ENCODE measurements at regions not wholly inside any gene's neighbourhood (a gene's known extent, or its start where the extent isn't known, plus 50 kb on each side); places are given as distances from the start of the nearest gene placed in this dataset.

GRCh38 chr4:12636191-12636590, 847.9 kb downstream of the RAB28 start:
- Histone ChIP-seq H3K9me3 (ENCODE audit: control insufficient read depth, low read depth, low read length) (no peaks in the 10 kb centered on the region), H3K36me3 (ENCODE audit: control insufficient read depth in 2 of 2, extremely low read depth in 1 of 2, insufficient read depth in 2 of 2, low read length in 2 of 2) (no peaks in the 10 kb centered on the region), H3K9me1 (ENCODE audit: control insufficient read depth, extremely low read depth, insufficient read depth, low read length) (no peaks in the 10 kb centered on the region), H3K4me2 (ENCODE audit: control insufficient read depth, extremely low read depth, insufficient read depth, low read depth, low read length) (no peak overlapping the region), H3K27ac (ENCODE audit: control insufficient read depth, insufficient read depth, low read length) (no peak overlapping the region), H3K79me2 (ENCODE audit: control insufficient read depth, insufficient read depth, low read length) (no peaks in the 10 kb centered on the region), H2AFZ (ENCODE audit: control insufficient read depth, low read length) (no peak overlapping the region), H3K9ac (ENCODE audit: control insufficient read depth, extremely low read depth, insufficient read depth, low read length) (no peak overlapping the region), H3K4me3 (ENCODE audit: control insufficient read depth in 2 of 3, extremely low read depth in 1 of 3, insufficient read depth in 2 of 3, low read depth in 1 of 3, low read length in 3 of 3) (no peak overlapping the region), H3K4me1 (ENCODE audit: control insufficient read depth, extremely low read depth, insufficient read depth, low read length) (no peaks in the 10 kb centered on the region), H4K20me1 (ENCODE audit: control insufficient read depth, extremely low read depth, insufficient read depth, low read length) (no peaks in the 10 kb centered on the region), H3K27me3 (ENCODE audit: control insufficient read depth, extremely low read depth, insufficient read depth, low read length) (no peaks in the 10 kb centered on the region)
- FAIRE-seq (no peak), DNase-seq (ENCODE audit: low read depth, low spot score) (no peak)
- dilution Hi-C loops (cut with MboI; ENCODE audit: extremely low pct_ligation_motif_present, low sequenced_read_pairs) = no loop called here
- no peak for TF ChIP-seq CTCF (optimal IDR thresholded peaks at IDR 0.05 in 1 of 3, IDR thresholded peaks at IDR 0.05 in 1 of 3, conservative IDR thresholded peaks at IDR 0.05 in 1 of 3; ENCODE audit: extremely low read depth in 1 of 3, insufficient read depth in 2 of 3, low read length in 3 of 3)
- no peak for TF ChIP-seq EZH2 (IDR thresholded peaks at IDR 0.05; ENCODE audit: low read length)

DNA sequence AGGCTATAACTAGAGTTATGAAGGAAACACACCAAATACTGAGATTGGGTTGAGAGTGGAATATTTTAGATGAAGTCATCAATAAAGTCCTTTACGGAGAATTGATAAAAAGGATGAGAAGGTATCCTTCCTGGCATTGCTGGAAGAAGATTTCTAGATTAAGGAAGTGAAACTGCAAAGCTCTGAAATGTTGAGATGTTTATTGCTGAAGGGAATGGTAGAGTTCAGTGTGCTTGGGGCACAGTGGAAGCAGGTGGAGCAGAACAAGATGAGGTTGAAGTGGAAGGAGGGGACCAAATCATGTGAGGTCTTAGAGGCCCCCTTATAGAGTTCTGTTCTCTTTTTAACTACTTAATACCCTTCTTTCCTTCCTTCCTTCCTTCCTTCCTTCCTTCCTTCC, 848.5 kb downstream of the RAB28 start:
- no peak for DNase-seq (ENCODE audit: low read depth, low spot score)
- Histone ChIP-seq H3K9me1 (ENCODE audit: control insufficient read depth, extremely low read depth, insufficient read depth, low read length) (no peaks in the 10 kb centered on the region), H3K9me3 (ENCODE audit: control insufficient read depth, low read depth, low read length) (no peaks in the 10 kb centered on the region), H4K20me1 (ENCODE audit: control insufficient read depth, extremely low read depth, insufficient read depth, low read length) (no peaks in the 10 kb centered on the region), H3K4me2 (ENCODE audit: control insufficient read depth, extremely low read depth, insufficient read depth, low read depth, low read length) (no peak overlapping the region), H3K79me2 (ENCODE audit: control insufficient read depth, insufficient read depth, low read length) (no peaks in the 10 kb centered on the region), H3K9ac (ENCODE audit: control insufficient read depth, extremely low read depth, insufficient read depth, low read length) (no peak overlapping the region), H3K4me1 (ENCODE audit: control insufficient read depth, extremely low read depth, insufficient read depth, low read length) (no peaks in the 10 kb centered on the region), H3K4me3 (ENCODE audit: control insufficient read depth in 2 of 3, extremely low read depth in 1 of 3, insufficient read depth in 2 of 3, low read depth in 1 of 3, low read length in 3 of 3) (no peak overlapping the region), H2AFZ (ENCODE audit: control insufficient read depth, low read length) (no peak overlapping the region), H3K27me3 (ENCODE audit: control insufficient read depth, extremely low read depth, insufficient read depth, low read length) (no peaks in the 10 kb centered on the region), H3K27ac (ENCODE audit: control insufficient read depth, insufficient read depth, low read length) (no peak overlapping the region), H3K36me3 (ENCODE audit: control insufficient read depth in 2 of 2, extremely low read depth in 1 of 2, insufficient read depth in 2 of 2, low read length in 2 of 2) (no peaks in the 10 kb centered on the region)
- no peak for FAIRE-seq
- TF ChIP-seq CTCF (optimal IDR thresholded peaks at IDR 0.05 in 1 of 3, IDR thresholded peaks at IDR 0.05 in 1 of 3, conservative IDR thresholded peaks at IDR 0.05 in 1 of 3; ENCODE audit: extremely low read depth in 1 of 3, insufficient read depth in 2 of 3, low read length in 3 of 3) (no peak), EZH2 (IDR thresholded peaks at IDR 0.05; ENCODE audit: low read length) (no peak)
- dilution Hi-C loops (cut with MboI; ENCODE audit: extremely low pct_ligation_motif_present, low sequenced_read_pairs) = no loop called here

All from keratinocyte (primary cell).